GM21367 (cell line): ENCODE measurements at regions not wholly inside any gene's neighbourhood (a gene's known extent, or its start where the extent isn't known, plus 50 kb on each side); places are given as distances from the start of the nearest gene placed in this dataset.

Source experiments
- ATAC-seq: cut with Tn5 transposase; IDR thresholded peaks from one replicate; pipeline ENCODE4 v1.9.1; 2021; ENCODE audit not compliant: unreplicated experiment

- ATAC-seq: no peak
Measured at GRCh38 chr6:2433266-2433665, 187.9 kb upstream of the GMDS start.

GRCh38 chr6:2432292-2432691 lies 186.9 kb upstream of the GMDS start:
- no peak for ATAC-seq

GRCh38 chr6:2430612-2431011 lies 185.2 kb upstream of the GMDS start:
- ATAC-seq: no peak

- no peak for ATAC-seq
Measured at GRCh38 chr6:2429460-2429859, 184.1 kb upstream of the GMDS start.

GRCh38 chr6:2429032-2429431 lies 183.6 kb upstream of the GMDS start:
- no peak for ATAC-seq

- no peak for ATAC-seq
Measured at GRCh38 chr6:2426561-2427340, 181.3 kb upstream of the GMDS start.

GRCh38 chr6:2416128-2416712 lies 170.8 kb upstream of the GMDS start:
- no peak for ATAC-seq

GRCh38 chr6:2414885-2415547 lies 169.6 kb upstream of the GMDS start:
- no peak for ATAC-seq

- ATAC-seq: no peak
Measured at GRCh38 chr6:2412731-2413130, 167.3 kb upstream of the GMDS start.

GRCh38 chr6:2410656-2411380 lies 165.4 kb upstream of the GMDS start:
- ATAC-seq: no peak

GRCh38 chr6:2407525-2407924 lies 162.1 kb upstream of the GMDS start:
- ATAC-seq: no peak

- no peak for ATAC-seq
Measured at GRCh38 chr6:2404211-2404929, 159.0 kb upstream of the GMDS start.

- no peak for ATAC-seq
Measured at GRCh38 chr6:2403546-2403945, 158.1 kb upstream of the GMDS start.

- ATAC-seq: no peak
Measured at GRCh38 chr6:2396846-2397630, 151.6 kb upstream of the GMDS start.

- ATAC-seq: no peak
Measured at GRCh38 chr6:2396042-2396657, 150.7 kb upstream of the GMDS start.

GRCh38 chr6:2388554-2389324 lies 143.3 kb upstream of the GMDS start:
- no peak for ATAC-seq

GRCh38 chr6:2387445-2387844 lies 142.0 kb upstream of the GMDS start:
- ATAC-seq: no peak

- ATAC-seq: no peak
Measured at GRCh38 chr6:2385471-2385983, 140.1 kb upstream of the GMDS start.

GRCh38 chr6:2384528-2384927 lies 139.1 kb upstream of the GMDS start:
- no peak for ATAC-seq
